ENCODE measurements at regions not wholly inside any gene's neighbourhood (a gene's known extent, or its start where the extent isn't known, plus 50 kb on each side); places are given as distances from the start of the nearest gene placed in this dataset.

DNA sequence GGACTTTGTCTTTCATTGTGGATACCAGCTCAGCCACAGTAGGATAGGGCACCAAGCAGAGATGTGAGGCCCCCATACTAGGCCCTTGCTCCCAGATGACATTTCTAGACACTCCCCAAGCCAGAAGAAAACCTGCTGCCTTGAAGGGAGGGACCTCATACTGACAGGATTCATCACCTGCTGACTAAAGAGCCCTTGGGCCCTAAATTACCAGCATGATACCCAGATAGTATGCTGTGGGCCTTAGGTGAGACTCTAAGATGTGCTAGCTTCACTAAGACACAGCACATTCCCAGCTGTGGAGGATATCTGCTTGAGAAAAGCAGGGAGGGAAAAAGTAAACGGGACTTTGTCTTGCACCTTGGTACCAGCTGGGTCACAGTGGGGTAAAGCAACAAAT, 324.0 kb downstream of the TBL1XR1 start:
- Histone ChIP-seq H3K4me3 (ENCODE audit: control insufficient read depth in 1 of 7, extremely low read depth in 1 of 7, insufficient read depth in 4 of 7, low read depth in 2 of 7, low read length in 6 of 7) (no peak overlapping the region), H3K27me3 (replicated peaks in 2 of 5; ENCODE audit: control insufficient read depth in 4 of 5, insufficient read depth in 5 of 5, low read length in 4 of 5) (no peaks in the 10 kb centered on the region)
- POLR2A ChIA-PET, result no interaction called here

DNA sequence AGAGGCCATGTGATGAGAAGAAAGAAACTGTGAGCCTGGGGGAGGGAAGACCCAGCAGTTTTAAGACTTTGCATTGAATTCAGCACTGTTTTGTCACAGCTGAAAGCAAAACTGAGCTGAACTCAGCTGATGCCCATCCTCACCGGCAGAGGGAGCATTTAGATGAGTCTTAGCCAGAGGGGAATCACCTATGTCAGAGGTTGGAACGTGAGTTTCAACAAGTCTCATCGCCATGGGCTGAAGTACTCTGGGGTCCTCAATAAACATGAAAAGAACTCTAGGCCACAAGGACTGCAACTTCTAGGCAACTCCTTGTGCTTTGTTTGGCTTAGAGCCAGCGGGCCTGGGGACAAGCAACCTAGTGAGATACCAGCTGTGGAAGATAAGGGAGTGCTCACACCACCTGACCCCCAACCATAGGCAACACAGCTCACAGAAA, 324.5 kb downstream of the TBL1XR1 start:
- Histone ChIP-seq H3K27me3 (replicated peaks in 2 of 5; ENCODE audit: control insufficient read depth in 4 of 5, insufficient read depth in 5 of 5, low read length in 4 of 5) (no peaks in the 10 kb centered on the region), H3K27ac (ENCODE audit: insufficient read depth in 1 of 2, low read depth in 1 of 2, low read length in 2 of 2, poor library complexity in 1 of 2, severe bottlenecking in 2 of 2) (no peak overlapping the region), H3K4me1 (ENCODE audit: control extremely low read depth in 1 of 4, control insufficient read depth in 4 of 4, insufficient read depth in 4 of 4, low read length in 3 of 4) (no peaks in the 10 kb centered on the region), H3K9me3 (ENCODE audit: control extremely low read depth in 1 of 5, control insufficient read depth in 4 of 5, insufficient read depth in 2 of 5, low read depth in 1 of 5, low read length in 4 of 5) (peaks cover 0 to 20% (median 6%) of the 10 kb centered on the region in 5 experiments), H3K4me3 (ENCODE audit: control insufficient read depth in 1 of 7, extremely low read depth in 1 of 7, insufficient read depth in 4 of 7, low read depth in 2 of 7, low read length in 6 of 7) (no peak overlapping the region), H3K36me3 (ENCODE audit: control insufficient read depth in 4 of 4, insufficient read depth in 4 of 4, low read length in 3 of 4) (no peaks in the 10 kb centered on the region)
- DNase-seq, result peak; percentile 43 to 69 (median 65)
- CTCF ChIA-PET, result interaction anchor here (0.9 to 2.8 kb wide), 9 partner anchors 9 to 1512 kb away, joined by 3 to 13 read pairs (median 4); no protein-coding TSS in a partner anchor
- POLR2A ChIA-PET, result no interaction called here
- 4% methylated on average over 3 of the region's 4 CpGs for WGBS (ENCODE audit: insufficient coverage)

More for the DNA sequence above, 324.0 kb downstream of the TBL1XR1 start:
- no peak overlapping the region for H3K27ac ChIP-seq (ENCODE audit: insufficient read depth in 1 of 2, low read depth in 1 of 2, low read length in 2 of 2, poor library complexity in 1 of 2, severe bottlenecking in 2 of 2)
- no peaks in the 10 kb centered on the region for H3K4me1 ChIP-seq (ENCODE audit: control extremely low read depth in 1 of 4, control insufficient read depth in 4 of 4, insufficient read depth in 4 of 4, low read length in 3 of 4)
- WGBS (ENCODE audit: insufficient coverage), result 89% methylated on average over 1 of the region's 1 CpG
- no peaks in the 10 kb centered on the region for H3K36me3 ChIP-seq (ENCODE audit: control insufficient read depth in 4 of 4, insufficient read depth in 4 of 4, low read length in 3 of 4)
- H3K9me3 ChIP-seq (ENCODE audit: control extremely low read depth in 1 of 5, control insufficient read depth in 4 of 5, insufficient read depth in 2 of 5, low read depth in 1 of 5, low read length in 4 of 5), result peaks cover 0 to 19% (median 6%) of the 10 kb centered on the region in 5 experiments
- no peak for DNase-seq
- CTCF ChIA-PET, result interaction anchor here (0.6 to 2.8 kb wide), 10 partner anchors 8 to 1512 kb away, joined by 3 to 13 read pairs (median 4); no protein-coding TSS in a partner anchor

DNA sequence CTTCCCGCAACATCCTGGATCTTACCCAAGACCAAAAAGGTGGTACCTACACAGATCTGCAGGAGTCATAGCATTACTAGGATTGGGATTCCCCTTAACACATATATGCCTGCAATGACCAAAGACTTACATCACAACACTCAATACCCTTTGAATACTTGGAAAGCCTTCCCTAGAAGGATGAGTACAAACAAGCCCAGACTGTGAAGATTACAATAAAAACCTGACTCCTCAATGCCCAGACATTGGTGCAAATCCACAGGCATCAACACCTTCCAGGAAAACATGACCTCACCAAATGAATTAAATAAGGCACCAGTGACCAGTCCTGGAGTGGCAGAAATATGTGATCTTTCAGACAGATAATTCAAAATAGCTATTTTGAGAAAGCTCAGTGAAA, 326.8 kb downstream of the TBL1XR1 start:
- H3K4me3 ChIP-seq (ENCODE audit: control insufficient read depth in 1 of 7, extremely low read depth in 1 of 7, insufficient read depth in 4 of 7, low read depth in 2 of 7, low read length in 6 of 7), result no peak overlapping the region
- ChIA-PET POLR2A (no interaction called here), CTCF (no interaction called here)
- WGBS (ENCODE audit: insufficient coverage), result no CpG with 5 or more reads among the region's 1 CpG
- H3K36me3 ChIP-seq (ENCODE audit: control insufficient read depth in 4 of 4, insufficient read depth in 4 of 4, low read length in 3 of 4), result no peaks in the 10 kb centered on the region
- no peak for DNase-seq
- no peaks in the 10 kb centered on the region for H3K4me1 ChIP-seq (ENCODE audit: control extremely low read depth in 1 of 4, control insufficient read depth in 4 of 4, insufficient read depth in 4 of 4, low read length in 3 of 4)
- H3K27ac ChIP-seq (ENCODE audit: insufficient read depth in 1 of 2, low read depth in 1 of 2, low read length in 2 of 2, poor library complexity in 1 of 2, severe bottlenecking in 2 of 2), result no peak overlapping the region
- H3K9me3 ChIP-seq (ENCODE audit: control extremely low read depth in 1 of 5, control insufficient read depth in 4 of 5, insufficient read depth in 2 of 5, low read depth in 1 of 5, low read length in 4 of 5), result peaks cover 0 to 17% (median 6%) of the 10 kb centered on the region in 5 experiments
- H3K27me3 ChIP-seq (replicated peaks in 2 of 5; ENCODE audit: control insufficient read depth in 4 of 5, insufficient read depth in 5 of 5, low read length in 4 of 5), result no peaks in the 10 kb centered on the region

DNA sequence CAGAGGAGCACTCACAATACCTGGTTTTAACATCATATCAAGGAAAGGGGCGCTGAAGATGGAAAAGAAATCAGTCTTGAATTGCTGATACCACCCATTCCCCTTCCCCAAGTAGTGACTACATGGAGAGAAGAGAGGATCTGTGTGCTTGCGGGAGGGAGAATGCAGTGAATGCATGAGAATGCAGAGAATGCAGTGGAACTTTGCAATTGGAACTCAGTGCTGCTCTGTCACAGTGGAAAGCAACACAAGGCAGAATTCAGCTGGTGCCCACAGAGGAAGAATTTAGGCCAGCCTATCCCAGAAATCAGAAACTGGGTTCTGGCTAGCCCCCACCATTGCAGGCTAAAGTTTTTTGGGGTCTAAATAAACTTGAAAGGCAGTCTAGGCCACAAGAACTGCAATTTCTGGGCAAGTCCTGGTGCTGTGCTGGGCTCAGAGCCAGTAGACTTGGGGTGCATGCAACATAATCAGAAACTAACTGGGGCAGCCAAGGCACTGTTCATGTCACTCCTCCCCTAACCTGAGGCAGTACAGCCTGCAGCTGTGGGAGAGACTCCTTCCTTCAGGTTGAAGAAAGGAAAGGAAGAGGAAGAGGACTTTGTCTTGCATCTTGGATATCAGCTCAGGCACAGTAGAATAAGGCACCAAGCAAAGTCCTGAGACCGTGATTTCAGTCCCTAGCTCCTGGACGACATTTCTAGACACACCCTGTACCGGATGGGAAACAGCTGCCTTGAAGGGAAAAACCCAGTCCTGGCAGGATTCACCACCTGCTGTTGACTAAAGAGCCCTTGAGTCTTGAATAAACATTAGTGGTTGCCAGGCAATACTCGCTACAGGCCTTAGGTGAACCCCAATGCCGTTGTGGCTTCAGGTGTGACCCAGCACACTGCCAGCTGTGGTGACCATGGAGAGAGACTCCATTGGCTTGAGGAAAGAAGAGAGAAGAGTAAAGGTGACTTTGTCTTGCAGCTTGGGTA, 329.3 kb downstream of the TBL1XR1 start:
- no peaks in the 10 kb centered on the region for H3K27me3 ChIP-seq (replicated peaks in 2 of 5; ENCODE audit: control insufficient read depth in 4 of 5, insufficient read depth in 5 of 5, low read length in 4 of 5)
- WGBS (ENCODE audit: insufficient coverage), result 100% methylated on average over 6 of the region's 7 CpGs
- no peaks in the 10 kb centered on the region for H3K4me1 ChIP-seq (ENCODE audit: control extremely low read depth in 1 of 4, control insufficient read depth in 4 of 4, insufficient read depth in 4 of 4, low read length in 3 of 4)
- no peak overlapping the region for H3K27ac ChIP-seq (ENCODE audit: insufficient read depth in 1 of 2, low read depth in 1 of 2, low read length in 2 of 2, poor library complexity in 1 of 2, severe bottlenecking in 2 of 2)
- ChIA-PET POLR2A (no interaction called here), CTCF (no interaction called here)
- H3K36me3 ChIP-seq (ENCODE audit: control insufficient read depth in 4 of 4, insufficient read depth in 4 of 4, low read length in 3 of 4), result no peaks in the 10 kb centered on the region
- H3K4me3 ChIP-seq (ENCODE audit: control insufficient read depth in 1 of 7, extremely low read depth in 1 of 7, insufficient read depth in 4 of 7, low read depth in 2 of 7, low read length in 6 of 7), result no peak overlapping the region
- H3K9me3 ChIP-seq (ENCODE audit: control extremely low read depth in 1 of 5, control insufficient read depth in 4 of 5, insufficient read depth in 2 of 5, low read depth in 1 of 5, low read length in 4 of 5), result peaks cover 0 to 17% (median 6%) of the 10 kb centered on the region in 5 experiments
- DNase-seq, result peak in 1 of 3 donors; percentile 1

DNA sequence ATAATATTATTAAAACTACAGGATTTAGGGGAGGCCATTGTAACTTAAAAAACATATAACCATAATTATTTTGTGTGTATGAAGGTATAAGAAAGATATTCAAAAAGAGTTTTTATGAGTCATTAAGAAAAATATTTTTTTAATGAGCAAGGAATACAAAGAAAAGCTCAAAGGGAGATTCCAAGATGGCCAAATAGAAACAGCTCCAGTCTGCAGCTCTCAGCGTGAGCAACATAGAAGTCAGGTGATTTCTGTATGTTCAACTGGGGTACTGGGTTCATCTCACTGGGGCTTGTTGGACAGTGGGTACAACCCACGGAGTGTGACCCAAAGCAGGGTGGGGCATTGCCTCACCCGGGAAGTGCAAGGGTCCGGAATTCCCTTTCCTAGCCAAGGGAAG, 336.1 kb downstream of the TBL1XR1 start:
- Histone ChIP-seq H3K27me3 (replicated peaks in 2 of 5; ENCODE audit: control insufficient read depth in 4 of 5, insufficient read depth in 5 of 5, low read length in 4 of 5) (no peaks in the 10 kb centered on the region), H3K4me1 (ENCODE audit: control extremely low read depth in 1 of 4, control insufficient read depth in 4 of 4, insufficient read depth in 4 of 4, low read length in 3 of 4) (no peaks in the 10 kb centered on the region), H3K36me3 (ENCODE audit: control insufficient read depth in 4 of 4, insufficient read depth in 4 of 4, low read length in 3 of 4) (no peaks in the 10 kb centered on the region), H3K4me3 (ENCODE audit: control insufficient read depth in 1 of 7, extremely low read depth in 1 of 7, insufficient read depth in 4 of 7, low read depth in 2 of 7, low read length in 6 of 7) (no peak overlapping the region), H3K27ac (ENCODE audit: insufficient read depth in 1 of 2, low read depth in 1 of 2, low read length in 2 of 2, poor library complexity in 1 of 2, severe bottlenecking in 2 of 2) (no peak overlapping the region), H3K9me3 (ENCODE audit: control extremely low read depth in 1 of 5, control insufficient read depth in 4 of 5, insufficient read depth in 2 of 5, low read depth in 1 of 5, low read length in 4 of 5) (no peaks in the 10 kb centered on the region)
- 93% methylated on average over 4 of the region's 4 CpGs for WGBS (ENCODE audit: insufficient coverage)
- DNase-seq, result no peak
- POLR2A ChIA-PET, result no interaction called here
- CTCF ChIA-PET, result interaction anchor here (2.6 kb wide), 1 partner anchor 11 kb away, joined by 7 read pairs; no protein-coding TSS in a partner anchor

DNA sequence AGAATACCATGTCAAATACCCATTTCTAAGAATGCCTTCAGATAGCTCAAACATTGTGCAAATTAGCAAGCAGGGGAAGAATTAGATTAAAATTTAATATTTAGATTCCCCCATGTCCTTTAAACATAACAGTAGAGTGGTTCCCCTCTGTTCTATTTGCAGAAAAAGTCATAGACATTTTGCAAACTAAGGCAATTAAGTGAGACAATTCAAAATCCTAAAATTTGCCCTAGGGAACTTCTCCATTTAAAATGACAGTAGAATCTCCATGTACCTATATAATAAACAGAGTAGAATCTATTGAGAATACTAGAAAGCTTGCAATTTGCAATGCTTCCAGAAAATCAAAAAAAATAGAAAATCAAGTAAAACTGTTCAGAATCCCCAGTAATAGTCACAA, 340.6 kb downstream of the TBL1XR1 start:
- DNase-seq, result no peak
- Histone ChIP-seq H3K4me1 (ENCODE audit: control extremely low read depth in 1 of 4, control insufficient read depth in 4 of 4, insufficient read depth in 4 of 4, low read length in 3 of 4) (no peaks in the 10 kb centered on the region), H3K36me3 (ENCODE audit: control insufficient read depth in 4 of 4, insufficient read depth in 4 of 4, low read length in 3 of 4) (no peaks in the 10 kb centered on the region), H3K27ac (ENCODE audit: insufficient read depth in 1 of 2, low read depth in 1 of 2, low read length in 2 of 2, poor library complexity in 1 of 2, severe bottlenecking in 2 of 2) (no peak overlapping the region), H3K9me3 (ENCODE audit: control extremely low read depth in 1 of 5, control insufficient read depth in 4 of 5, insufficient read depth in 2 of 5, low read depth in 1 of 5, low read length in 4 of 5) (no peaks in the 10 kb centered on the region), H3K4me3 (ENCODE audit: control insufficient read depth in 1 of 7, extremely low read depth in 1 of 7, insufficient read depth in 4 of 7, low read depth in 2 of 7, low read length in 6 of 7) (no peak overlapping the region), H3K27me3 (replicated peaks in 2 of 5; ENCODE audit: control insufficient read depth in 4 of 5, insufficient read depth in 5 of 5, low read length in 4 of 5) (no peaks in the 10 kb centered on the region)
- ChIA-PET POLR2A (interaction anchor here (0.6 kb wide), 1 partner anchor 1529 kb away, joined by 3 read pairs; no protein-coding TSS in a partner anchor), CTCF (interaction anchor here (2.1 kb wide), 1 partner anchor 16 kb away, joined by 5 read pairs; no protein-coding TSS in a partner anchor)

DNA sequence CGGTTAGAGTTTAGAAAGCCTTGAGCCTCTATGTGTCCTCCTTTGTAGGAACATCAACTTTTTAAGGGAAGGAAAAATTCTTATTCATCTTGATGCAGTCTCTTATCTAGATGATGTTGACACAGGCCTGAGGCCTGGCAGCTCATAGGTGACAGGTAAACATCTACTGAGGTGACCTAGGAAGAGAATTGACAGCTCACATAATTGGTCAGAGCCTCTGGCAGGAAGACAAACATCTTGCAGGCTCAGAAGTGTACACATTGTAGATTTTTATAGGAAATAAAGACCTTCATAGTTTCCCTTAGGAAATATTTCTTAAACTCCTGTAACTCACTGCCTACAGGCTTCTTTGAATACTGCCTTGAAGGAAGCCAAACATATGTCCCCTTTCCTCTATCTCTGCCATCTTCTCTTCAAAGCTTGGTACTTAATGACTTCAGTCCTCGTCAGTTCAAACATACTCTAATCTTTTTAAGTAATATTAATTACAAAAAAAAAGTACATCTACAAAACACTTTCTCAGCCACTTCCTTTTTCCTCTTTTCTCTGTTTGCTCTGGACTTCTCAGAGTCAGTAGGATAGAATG, 341.3 kb downstream of the TBL1XR1 start:
- ChIA-PET POLR2A (interaction anchor here (0.6 kb wide), 1 partner anchor 1530 kb away, joined by 3 read pairs; no protein-coding TSS in a partner anchor), CTCF (interaction anchor here (2.1 kb wide), 1 partner anchor 16 kb away, joined by 5 read pairs; no protein-coding TSS in a partner anchor)
- no peaks in the 10 kb centered on the region for H3K9me3 ChIP-seq (ENCODE audit: control extremely low read depth in 1 of 5, control insufficient read depth in 4 of 5, insufficient read depth in 2 of 5, low read depth in 1 of 5, low read length in 4 of 5)
- no peaks in the 10 kb centered on the region for H3K27me3 ChIP-seq (replicated peaks in 2 of 5; ENCODE audit: control insufficient read depth in 4 of 5, insufficient read depth in 5 of 5, low read length in 4 of 5)
- no peak overlapping the region for H3K27ac ChIP-seq (ENCODE audit: insufficient read depth in 1 of 2, low read depth in 1 of 2, low read length in 2 of 2, poor library complexity in 1 of 2, severe bottlenecking in 2 of 2)
- no peaks in the 10 kb centered on the region for H3K4me1 ChIP-seq (ENCODE audit: control extremely low read depth in 1 of 4, control insufficient read depth in 4 of 4, insufficient read depth in 4 of 4, low read length in 3 of 4)
- no peak overlapping the region for H3K4me3 ChIP-seq (ENCODE audit: control insufficient read depth in 1 of 7, extremely low read depth in 1 of 7, insufficient read depth in 4 of 7, low read depth in 2 of 7, low read length in 6 of 7)
- WGBS (ENCODE audit: insufficient coverage), result 100% methylated on average over 1 of the region's 2 CpGs
- no peaks in the 10 kb centered on the region for H3K36me3 ChIP-seq (ENCODE audit: control insufficient read depth in 4 of 4, insufficient read depth in 4 of 4, low read length in 3 of 4)
- DNase-seq, result no peak
